ENCODE measurements at regions not wholly inside any gene's neighbourhood (a gene's known extent, or its start where the extent isn't known, plus 50 kb on each side); places are given as distances from the start of the nearest gene placed in this dataset.

DNA sequence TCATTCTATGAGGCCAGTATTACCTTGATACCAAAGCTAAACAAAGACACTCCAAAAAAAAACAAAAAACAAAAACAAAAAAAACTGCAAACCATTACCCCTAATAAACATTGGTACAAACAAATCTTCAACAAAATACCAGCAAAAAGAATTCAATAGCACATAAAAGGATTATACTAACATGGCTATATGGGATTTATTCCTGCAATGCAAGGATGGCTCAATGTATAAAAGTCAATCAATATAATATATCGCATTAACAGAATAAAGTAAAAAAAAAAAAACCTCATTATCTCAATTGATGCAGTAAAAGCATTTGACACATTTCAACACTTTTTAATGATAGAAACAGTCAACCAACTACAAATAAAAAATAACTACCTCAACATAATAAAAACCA is 233.3 kb upstream of the NFE2L3 start:
- BruUV-seq (replicated peaks) = no TSS peak
- dilution Hi-C loops (cut with MboI; ENCODE audit: extremely low pct_ligation_motif_present, low sequenced_read_pairs) = no loop called here
- POLR2A ChIA-PET = no interaction called here

More for the DNA sequence above, 233.3 kb upstream of the NFE2L3 start:
- H3K79me2 ChIP-seq (ENCODE audit: control insufficient read depth, insufficient read depth, low read length) = no peaks in the 10 kb centered on the region
- H3K4me1 ChIP-seq (ENCODE audit: control insufficient read depth, extremely low read depth, insufficient read depth, low read length) = no peaks in the 10 kb centered on the region
- no peak for TF ChIP-seq JUN (IDR thresholded peaks at IDR 0.05; ENCODE audit: borderline replicate concordance, insufficient read depth, insufficient read length, low read depth)
- TF ChIP-seq, protein P1, sequence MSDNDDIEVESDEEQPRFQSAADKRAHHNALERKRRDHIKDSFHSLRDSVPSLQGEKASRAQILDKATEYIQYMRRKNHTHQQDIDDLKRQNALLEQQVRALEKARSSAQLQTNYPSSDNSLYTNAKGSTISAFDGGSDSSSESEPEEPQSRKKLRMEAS (IDR thresholded peaks at IDR 0.05; ENCODE audit: insufficient read depth, insufficient read length) = no peak
- TF ChIP-seq POLR2AphosphoS5 (IDR thresholded peaks at IDR 0.05; ENCODE audit: insufficient read depth, low read depth, low read length) = no peak
- TF ChIP-seq MYC (IDR thresholded peaks at IDR 0.05; ENCODE audit: low read depth, low read length) = no peak
- TF ChIP-seq, protein P2, sequence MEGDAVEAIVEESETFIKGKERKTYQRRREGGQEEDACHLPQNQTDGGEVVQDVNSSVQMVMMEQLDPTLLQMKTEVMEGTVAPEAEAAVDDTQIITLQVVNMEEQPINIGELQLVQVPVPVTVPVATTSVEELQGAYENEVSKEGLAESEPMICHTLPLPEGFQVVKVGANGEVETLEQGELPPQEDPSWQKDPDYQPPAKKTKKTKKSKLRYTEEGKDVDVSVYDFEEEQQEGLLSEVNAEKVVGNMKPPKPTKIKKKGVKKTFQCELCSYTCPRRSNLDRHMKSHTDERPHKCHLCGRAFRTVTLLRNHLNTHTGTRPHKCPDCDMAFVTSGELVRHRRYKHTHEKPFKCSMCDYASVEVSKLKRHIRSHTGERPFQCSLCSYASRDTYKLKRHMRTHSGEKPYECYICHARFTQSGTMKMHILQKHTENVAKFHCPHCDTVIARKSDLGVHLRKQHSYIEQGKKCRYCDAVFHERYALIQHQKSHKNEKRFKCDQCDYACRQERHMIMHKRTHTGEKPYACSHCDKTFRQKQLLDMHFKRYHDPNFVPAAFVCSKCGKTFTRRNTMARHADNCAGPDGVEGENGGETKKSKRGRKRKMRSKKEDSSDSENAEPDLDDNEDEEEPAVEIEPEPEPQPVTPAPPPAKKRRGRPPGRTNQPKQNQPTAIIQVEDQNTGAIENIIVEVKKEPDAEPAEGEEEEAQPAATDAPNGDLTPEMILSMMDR (IDR thresholded peaks at IDR 0.05; ENCODE audit: extremely low read depth in 1 of 2, insufficient read depth in 1 of 2, low read depth in 1 of 2, low read length in 2 of 2) = no peak
- TF ChIP-seq GATA2 (IDR thresholded peaks at IDR 0.05; ENCODE audit: insufficient read depth, insufficient read length, low read depth, low read length) = no peak
- TF ChIP-seq FOS (IDR thresholded peaks at IDR 0.05; ENCODE audit: borderline replicate concordance, insufficient read depth, low read length) = no peak
- no peak for TF ChIP-seq EZH2 (IDR thresholded peaks at IDR 0.05; ENCODE audit: borderline replicate concordance, low read depth, low read length, severe bottlenecking)
- TF ChIP-seq POLR2A (IDR thresholded peaks at IDR 0.05; ENCODE audit: low read depth, low read length) = no peak
- peaks cover 2 to 7% of the 10 kb centered on the region in 2 experiments for H3K27me3 ChIP-seq (ENCODE audit: control insufficient read depth in 2 of 2, insufficient read depth in 2 of 2, low read length in 2 of 2)
- H3K27ac ChIP-seq (ENCODE audit: insufficient read depth, low read depth, low read length) = no peak overlapping the region
- H2AFZ ChIP-seq (ENCODE audit: low read depth, low read length) = no peak overlapping the region
- no peak overlapping the region for H3K9ac ChIP-seq (replicated peaks; ENCODE audit: extremely low read depth, insufficient read depth, low read length)
- intact Hi-C loops (cut with micrococcal nuclease) = no loop called here
- CTCF ChIA-PET = interaction anchor here (1.0 kb wide), 1 partner anchor 12 kb away, joined by 3 read pairs; no protein-coding TSS in a partner anchor
- no peak overlapping the region for H3K4me2 ChIP-seq (ENCODE audit: insufficient read depth, low read length)
- DNase-seq (ENCODE audit: low read depth, low spot score) (no peak), FAIRE-seq (no peak)
- H4K20me1 ChIP-seq (replicated peaks; ENCODE audit: control insufficient read depth, extremely low read depth, insufficient read depth, low read length) = no peaks in the 10 kb centered on the region
- H3K4me3 ChIP-seq (replicated peaks in 1 of 3; ENCODE audit: insufficient read depth in 1 of 3, low read depth in 1 of 3, low read length in 3 of 3) = no peak overlapping the region
- H3K36me3 ChIP-seq (ENCODE audit: control insufficient read depth in 2 of 2, extremely low read depth in 1 of 2, insufficient read depth in 2 of 2, low read length in 2 of 2) = no peaks in the 10 kb centered on the region
- no peaks in the 10 kb centered on the region for H3K9me1 ChIP-seq (replicated peaks; ENCODE audit: control insufficient read depth, extremely low read depth, insufficient read depth, low read length)
- no peaks in the 10 kb centered on the region for H3K9me3 ChIP-seq (replicated peaks; ENCODE audit: control insufficient read depth, insufficient read depth, low read length)
